Left lobe of liver (tissue), 2 donors: ENCODE measurements at regions not wholly inside any gene's neighbourhood (a gene's known extent, or its start where the extent isn't known, plus 50 kb on each side); places are given as distances from the start of the nearest gene placed in this dataset.

Source experiments
- ATAC-seq: fragments of 200-7000 bp; cut with Tn5 transposase; one replicate; pipeline ENCODE4 v1.9.1; 2020; ENCODE audit warnings: mild to moderate bottlenecking, moderate library complexity
- DNase-seq: peaks from one replicate; pipeline ENCODE4 v3.0.0-alpha.2; 2020; ENCODE audit warnings: low spot score
- donor health status: DM: no; HTN: no; CAD: no; lungs with moderate emphysema.
- donor health status: DM: no; HTN: yes; CAD: no.

DNA sequence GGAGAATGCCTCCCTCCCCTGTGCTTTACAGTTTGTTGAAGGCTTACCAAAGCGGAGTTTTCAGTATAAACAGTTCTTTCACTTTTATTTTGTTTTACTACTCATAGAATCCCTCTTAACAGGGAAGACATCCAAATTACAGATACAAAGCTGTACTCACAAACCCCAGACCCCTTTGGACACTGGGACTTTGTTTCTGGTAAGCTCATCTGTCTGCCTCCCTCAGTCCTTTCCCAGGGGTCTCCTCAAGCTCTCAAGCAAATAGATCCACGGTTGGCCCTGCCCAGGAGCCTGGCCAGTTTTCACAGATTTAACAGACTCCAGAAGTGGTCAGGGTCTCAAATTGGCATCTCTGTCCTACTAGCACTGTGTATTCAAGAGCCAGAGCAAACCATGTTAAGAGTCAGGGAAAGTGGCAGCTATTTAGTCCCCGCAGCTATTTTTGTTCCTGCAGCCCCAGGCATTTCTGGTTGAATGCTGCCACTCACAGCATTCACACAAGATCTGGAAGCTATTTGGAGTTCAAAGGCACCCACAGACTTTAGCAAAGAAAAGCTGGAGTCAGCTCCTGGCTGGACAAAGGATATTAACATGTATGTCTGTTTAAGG is 54.2 kb downstream of the TMEM100 start:
- ATAC-seq (peak; percentile 77), DNase-seq (no peak)

DNA sequence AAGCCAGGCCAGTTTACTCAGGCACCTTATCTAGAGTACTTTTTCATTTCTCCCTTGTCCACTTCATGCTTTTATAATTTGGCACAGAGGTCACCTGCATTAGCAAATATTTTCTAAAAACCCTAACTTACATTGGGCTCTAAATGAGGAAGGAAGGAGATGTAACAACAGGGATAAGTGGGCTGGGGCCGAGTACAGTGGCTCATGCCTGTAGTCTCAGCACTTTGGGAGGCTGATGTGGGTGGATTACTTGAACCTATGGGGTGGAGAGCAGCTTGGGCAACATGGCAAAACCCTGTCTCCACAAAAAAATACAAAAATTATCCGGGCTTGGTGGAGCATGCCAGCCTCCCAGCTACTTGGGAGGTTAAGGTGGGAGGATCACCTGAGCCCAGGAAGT is 55.9 kb downstream of the TMEM100 start:
- no peak for ATAC-seq
- DNase-seq: no peak

DNA sequence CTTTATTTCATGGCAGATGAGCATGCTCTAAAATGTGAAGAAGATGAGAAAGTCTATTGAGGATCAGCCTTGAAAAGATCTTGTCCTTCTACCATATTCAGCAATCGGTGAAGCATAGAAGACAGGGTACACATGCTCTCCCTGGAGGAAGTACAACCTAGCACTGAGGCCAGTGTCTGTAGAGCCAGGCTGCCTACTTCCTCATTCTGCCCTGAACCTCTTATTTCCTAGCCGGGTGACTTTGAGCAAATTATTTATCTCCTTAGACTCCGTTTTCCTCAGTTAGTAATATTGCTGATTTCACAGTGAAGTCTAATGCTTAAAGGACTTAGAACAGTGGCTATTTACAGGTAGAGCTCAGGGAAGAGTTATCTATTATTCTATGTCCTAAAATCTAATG is 58.4 kb downstream of the TMEM100 start:
- DNase-seq (no peak), ATAC-seq (no peak)

DNA sequence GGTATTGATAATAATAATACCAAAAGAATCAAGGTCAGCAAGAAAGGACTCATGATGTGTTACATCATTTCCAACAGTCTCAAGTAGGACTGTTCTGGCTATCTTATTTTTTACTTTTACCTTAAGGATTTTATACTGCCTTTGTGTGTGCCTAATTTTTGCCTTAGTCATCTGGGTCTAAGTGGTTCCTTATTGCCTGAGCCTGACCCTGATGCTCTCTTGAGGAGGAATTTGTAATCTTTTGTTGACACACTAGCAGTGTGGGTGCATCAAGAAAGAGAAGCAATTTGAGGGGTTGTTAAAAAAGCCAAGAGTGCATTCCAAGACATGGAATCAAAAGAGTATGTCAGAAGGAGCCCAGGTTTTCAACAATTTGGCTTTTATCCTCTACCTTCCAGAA is 59.3 kb downstream of the TMEM100 start:
- DNase-seq: no peak
- no peak for ATAC-seq

DNA sequence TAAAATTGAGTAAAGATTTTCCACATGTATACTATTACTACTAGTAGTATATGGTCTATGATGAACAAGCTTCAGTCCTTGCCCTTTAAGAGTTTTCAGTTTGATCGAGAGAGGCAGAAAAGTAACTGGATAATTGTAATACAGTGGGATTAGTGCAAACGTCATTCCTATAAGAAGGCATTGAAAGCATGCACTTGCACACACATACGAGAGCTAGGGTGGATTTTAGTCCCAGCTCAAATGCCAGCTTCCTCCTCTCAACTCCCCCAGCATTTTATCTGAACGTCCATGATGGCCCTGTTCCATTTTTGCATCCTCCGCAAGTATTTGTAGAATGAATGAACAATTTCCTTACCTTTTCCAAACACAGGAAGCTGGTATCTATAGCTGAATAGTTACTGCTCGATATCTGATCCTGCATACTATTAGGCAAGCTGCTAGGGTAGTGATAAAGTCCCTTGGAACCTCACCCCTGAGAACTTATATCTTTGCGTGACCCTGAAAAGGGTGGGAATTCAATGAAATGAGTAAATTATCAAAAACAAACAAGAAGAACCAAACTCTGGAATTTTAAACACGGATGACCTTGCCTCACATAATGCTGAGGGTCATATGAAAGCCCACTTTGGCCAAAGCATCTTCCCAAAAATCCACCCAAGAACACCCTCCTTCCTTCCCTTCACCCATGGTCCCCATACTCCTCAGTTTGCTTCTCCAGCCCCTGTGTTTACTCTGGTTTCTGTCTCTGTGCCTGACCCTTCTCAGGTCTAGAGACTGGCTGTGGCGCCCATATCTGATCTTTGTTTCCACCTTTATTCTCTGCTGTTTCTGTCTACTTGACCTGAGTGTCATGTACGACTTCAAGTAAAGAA is 60.5 kb downstream of the TMEM100 start:
- DNase-seq (no peak), ATAC-seq (no peak)

DNA sequence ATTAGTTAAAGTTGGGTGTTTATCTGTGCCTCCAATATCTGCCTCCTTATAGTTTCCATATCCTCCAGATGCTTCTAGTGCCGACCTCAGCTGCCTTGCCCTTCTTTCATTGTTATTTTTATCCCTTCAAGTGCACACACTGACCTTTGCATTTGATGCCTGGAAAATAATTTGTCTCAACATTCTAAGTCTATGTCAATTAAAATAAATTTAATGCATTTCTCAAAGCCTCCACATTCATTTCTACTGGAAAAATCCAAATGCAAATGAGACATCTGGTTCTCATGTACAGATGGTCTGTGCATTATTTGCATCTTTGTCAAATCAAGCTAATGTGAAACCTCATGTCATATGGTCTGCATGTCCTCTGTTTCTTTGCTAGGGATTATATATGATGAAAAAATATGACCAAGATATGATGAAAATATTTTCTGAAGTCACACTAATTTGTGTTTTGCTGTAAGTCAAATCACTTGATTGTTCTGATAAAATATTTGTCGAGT is 61.4 kb downstream of the TMEM100 start:
- no peak for ATAC-seq
- no peak for DNase-seq

DNA sequence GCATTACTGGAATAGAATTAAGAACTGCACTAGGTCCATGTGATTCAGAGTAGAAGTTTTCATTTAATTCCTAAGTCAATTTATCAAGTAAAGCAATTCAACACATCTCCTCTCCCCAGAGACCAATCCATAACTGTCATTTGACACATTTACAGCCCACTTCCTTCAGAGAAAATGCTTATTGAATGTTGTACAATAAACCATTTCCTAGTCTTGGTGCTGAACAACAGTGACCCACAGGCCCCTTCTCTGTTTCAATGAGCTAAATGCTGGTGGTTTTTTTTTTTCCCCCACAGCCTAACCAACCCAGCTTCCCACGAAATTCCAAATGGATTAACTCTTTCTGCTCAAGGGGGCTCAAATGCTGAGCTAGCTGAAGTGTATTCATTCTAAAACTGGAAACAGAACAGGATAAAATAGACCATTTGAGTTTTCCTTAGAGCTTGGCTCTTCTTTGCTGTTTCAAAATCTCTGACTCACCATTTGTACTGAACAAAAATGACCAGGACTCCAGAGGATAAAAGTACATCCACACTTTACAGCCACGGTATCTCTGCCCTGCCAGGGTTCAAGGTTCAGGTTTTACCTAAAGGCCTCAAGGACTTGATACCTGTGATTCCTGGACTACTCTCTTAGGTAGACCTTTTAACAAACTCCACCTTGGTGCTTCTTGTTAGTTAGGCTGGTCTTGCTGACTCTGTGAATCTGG is 62.3 kb downstream of the TMEM100 start:
- DNase-seq: peak; percentile 56
- peak; percentile 90 for ATAC-seq

DNA sequence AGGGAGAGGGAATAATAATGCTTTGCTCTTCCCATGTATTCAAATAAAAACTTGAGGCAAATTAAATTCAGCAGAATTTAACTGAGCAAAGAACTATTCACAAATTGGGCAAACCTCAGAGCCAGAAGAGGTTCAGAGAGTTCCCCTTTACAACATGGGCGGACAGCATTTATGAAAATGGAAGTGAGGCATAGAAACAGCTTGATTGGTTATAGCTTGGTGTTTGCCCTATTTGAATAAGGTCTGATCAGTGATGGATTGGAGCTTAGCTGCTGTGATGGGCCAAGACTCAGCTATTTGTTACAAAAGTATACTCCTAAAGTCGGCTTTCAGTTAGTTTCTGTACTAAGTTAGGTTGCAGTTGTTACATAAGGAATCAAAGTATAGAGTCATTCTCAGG is 63.0 kb downstream of the TMEM100 start:
- ATAC-seq (no peak), DNase-seq (no peak)

DNA sequence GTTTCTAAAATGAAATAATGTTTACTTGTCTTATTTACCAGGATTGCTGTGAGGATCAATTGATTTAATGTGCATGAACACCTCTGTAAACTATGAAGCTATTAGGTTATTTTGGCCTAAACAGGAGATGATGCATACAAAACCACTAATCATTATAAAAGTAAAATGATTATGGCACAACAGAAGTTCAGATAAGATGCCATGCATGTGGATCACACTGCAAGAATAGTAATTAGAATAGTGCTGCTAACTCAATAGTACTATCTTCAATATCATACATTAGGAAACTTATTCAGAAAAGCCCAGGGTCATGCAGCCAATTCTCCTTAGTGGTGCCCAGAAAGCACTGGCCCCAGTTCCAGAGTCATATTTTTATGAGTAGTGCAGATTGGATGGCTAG is 66.9 kb downstream of the TMEM100 start:
- no peak for ATAC-seq
- DNase-seq: no peak

DNA sequence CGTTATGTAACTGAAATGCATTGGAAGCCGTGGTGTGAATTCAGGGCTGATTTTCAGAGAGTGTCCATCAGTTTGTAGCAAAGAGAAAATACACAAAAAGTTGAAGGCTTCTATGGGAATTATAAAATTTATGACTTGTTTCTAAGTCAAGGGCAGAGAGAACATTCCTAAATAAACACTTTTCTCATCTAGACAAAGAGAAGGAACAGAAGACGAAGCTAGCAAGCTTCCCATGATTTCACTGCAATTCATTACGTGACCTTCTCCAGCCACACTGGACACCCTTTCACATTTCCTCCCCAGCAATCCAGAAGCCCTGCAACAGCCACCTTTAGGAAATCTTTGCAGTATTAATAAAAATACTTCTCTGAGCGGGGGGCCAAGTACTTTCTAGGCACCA is 67.8 kb downstream of the TMEM100 start:
- no peak for ATAC-seq
- no peak for DNase-seq

DNA sequence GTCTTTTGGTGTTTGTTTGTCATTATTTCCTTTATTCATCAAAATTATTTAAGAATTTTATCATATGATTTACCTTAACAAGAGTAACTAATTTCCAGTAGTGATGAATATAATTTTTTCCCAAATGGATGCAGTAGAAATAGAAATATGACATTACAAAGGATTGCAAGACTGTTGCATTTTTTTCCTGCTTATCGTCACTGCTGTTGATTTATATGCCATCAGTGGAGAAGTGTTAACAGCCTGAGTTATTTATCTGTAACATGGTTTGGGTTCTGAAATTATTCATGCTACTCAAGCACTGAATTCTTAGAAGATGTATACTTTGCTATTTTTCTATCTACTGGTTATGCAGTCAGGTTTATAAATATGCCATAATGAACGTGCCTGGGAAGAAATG is 68.6 kb downstream of the TMEM100 start:
- DNase-seq: no peak
- ATAC-seq: no peak

DNA sequence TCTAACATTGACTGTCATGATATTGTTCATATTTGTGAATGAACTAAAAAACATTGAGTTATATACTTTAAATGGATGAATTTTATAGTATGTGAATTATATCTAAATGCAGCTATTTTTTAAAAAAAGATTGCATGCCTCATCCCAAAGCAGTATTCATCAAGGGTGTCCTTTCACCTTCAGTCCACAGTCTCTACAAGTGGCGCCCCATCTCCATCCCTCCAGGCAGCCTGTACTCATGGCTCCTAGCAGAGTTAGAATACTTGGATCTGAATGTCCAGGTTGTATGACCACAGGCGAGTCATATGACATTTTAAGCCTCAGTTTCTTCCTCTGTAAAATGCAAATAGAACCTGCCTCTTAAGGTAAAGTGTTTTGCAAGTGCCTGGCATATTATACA is 69.8 kb downstream of the TMEM100 start:
- ATAC-seq (no peak), DNase-seq (no peak)

DNA sequence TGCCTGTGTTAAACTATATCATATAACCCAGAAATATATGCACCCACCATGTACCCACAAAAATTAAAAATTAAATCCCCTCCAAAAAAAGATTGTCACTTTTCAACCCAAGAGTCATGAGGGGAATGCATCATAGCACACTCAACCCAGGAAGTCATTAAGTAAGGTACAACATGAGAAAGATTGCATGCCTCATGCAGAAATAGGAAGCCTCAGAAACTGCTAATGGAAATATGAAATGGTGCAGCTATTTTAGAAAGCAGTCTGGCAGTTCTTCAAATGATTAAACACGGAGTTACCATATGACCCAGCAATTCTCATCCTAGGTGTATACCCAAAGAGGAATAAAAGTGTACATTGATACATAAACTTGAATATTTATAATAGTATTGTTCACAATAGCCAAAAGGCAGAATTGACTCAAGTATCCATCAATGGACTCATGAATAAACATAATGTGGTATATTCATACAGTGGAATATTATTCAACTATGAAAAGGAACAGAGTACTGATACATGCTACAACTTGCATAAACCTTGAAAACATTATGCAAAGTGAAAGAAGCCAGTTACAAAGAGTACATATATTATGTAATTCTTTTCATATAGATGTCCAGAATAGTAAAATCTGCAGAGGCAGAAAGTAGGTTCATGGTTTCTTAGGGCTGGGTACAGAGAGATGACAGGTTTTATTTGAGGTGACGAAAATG is 70.4 kb downstream of the TMEM100 start:
- no peak for ATAC-seq
- DNase-seq: no peak

DNA sequence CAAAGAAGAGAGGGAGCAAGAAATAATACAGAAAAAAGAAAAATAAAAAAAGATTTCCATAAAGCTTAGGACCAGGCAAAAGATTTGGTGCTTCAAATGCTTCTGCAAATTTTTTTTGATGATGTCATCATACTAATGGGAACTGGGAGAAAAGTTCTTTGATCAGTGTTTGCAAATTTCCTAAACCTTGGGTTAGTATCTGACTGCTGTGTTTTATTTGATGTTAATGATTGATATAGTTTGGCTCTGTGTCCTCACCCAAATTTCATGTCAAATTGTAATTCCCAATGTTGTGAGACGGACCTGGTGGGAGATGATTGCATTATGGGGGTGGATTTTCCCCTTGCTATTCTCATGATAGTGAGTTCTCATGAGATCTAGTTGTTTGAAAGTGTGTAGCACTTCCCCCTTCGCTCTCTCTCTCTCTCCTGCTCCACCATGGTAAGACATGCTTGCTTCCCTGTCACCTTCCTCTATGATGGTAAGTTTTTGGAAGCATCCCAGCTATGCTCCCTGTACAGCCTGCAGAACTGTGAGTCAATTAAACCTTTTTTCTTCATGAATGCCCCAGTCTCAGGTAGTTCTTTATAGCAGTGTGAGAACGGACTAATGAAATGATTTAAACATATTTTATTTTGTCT is 72.6 kb downstream of the TMEM100 start:
- peak; percentile 90 for ATAC-seq
- DNase-seq: peak; percentile 51

DNA sequence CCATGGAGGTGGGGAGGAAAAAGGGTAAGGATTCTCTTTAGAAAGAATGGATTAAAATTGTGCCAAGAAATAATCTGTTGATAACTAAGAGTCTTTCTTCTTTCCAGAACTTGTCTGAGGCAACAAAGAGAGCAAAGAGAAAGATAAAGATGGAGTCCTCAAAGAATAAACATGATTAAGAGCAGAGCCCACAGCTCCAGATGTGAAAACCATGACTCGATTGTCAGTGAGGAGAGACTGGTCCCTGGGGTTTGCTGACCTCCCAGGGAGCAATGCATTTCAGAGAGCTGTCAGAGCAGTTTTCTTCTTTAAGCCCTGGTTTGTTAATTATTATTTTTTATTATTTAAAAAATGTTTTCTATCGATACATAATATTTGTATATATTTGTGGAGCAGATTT is 74.6 kb downstream of the TMEM100 start:
- DNase-seq: no peak
- no peak for ATAC-seq

DNA sequence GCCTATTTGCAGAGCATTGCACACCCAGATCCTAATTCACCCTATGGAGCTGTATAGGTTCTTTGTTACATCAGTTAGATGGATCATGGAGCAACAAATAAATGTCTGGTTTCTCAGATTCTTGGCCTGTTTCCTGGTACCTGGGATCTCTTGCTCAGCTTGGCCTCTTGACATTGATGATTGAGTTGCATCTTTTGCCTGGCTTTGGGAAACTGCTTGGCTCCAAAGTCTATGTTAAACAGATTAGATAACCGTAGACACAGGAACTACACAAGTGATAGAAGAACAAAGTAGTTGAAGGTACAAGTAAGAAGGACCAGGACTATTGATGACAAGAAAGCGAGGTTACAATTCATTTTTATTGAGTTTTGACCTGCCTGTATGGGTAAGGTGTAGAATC is 77.3 kb downstream of the TMEM100 start:
- DNase-seq: peak; percentile 49
- ATAC-seq: peak; percentile 62

DNA sequence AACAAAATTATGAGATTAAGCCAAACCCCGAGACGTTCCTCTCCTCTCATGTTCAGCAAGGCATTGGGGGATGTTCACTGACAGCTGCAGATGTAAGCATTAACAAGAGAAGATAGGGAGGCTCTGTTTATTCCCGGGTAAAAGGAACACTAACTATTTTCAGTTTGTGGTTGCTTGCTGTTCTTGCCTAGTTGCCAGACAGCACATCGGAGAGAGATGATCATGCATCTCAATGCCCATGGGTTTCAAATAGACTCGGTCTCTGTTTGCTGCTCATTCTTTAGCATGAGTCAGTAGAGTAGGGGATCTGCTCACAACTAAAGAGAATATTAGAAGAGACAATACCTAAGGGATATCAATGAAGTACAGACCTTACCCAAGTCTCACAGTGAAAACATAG is 78.3 kb downstream of the TMEM100 start:
- no peak for DNase-seq
- no peak for ATAC-seq

DNA sequence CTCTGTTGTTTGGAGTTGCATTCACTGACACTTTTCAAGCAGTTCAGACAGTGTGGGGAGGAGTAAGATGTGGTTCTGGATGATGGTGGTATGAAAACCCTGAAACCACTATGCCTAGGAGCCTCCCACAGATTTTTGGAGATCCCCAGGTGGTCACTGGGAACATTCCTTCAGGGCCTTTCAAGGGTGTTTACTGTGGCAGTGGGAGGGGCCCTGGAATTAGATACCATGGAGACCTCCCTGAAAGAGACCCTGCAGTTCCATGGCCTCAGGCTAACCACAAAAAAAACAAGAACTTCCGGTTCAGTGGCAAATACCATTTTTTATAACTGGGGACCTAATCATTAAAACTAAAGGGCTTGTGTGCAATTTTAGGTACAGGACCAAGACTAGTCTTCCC is 79.9 kb downstream of the TMEM100 start:
- ATAC-seq (no peak), DNase-seq (no peak)

DNA sequence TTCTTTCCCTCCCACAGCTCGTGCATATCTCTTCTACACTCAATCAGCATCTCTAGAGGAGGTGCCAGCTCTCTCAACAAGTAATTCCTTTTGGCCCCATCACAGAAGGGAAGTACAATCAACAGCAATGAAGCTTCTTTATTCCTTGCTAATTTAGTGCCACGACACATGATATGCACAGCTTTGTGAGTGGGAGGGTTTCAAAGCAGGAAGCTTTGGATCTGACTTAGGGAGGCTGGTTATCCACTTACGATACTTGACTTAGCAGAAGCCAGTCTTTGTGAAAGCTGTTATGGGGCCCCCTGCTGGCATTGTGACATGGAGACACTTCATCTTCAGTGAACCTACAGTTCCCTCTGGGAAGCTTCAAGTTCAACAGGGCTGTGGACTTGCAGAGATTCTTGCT is 81.0 kb downstream of the TMEM100 start:
- DNase-seq: peak; percentile 69
- ATAC-seq: peak; percentile 87

DNA sequence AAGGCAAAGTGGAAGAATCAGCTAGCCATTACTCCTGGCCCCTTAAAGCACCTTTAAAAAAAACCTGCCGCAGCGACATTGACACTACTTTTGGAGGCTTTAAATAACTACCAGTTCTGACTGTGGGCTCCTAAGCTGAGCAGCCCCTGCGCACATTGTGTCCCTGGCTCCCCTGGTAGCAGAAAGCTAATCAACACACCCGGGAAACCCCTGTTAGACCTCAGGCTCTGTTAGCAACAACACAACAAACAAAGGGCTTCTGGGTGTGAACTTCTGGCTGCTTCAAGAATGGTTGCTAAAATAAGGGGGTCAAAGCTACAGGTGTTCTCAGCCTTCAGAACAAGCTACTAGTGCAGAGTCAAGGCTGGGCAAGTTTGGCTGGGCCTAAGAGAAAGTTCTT is 83.6 kb downstream of the TMEM100 start:
- no peak for DNase-seq
- ATAC-seq: no peak
